ENCODE measurements at regions not wholly inside any gene's neighbourhood (a gene's known extent, or its start where the extent isn't known, plus 50 kb on each side); places are given as distances from the start of the nearest gene placed in this dataset.

GRCh38 chr12:9324782-9325181, 116.6 kb upstream of the PZP start:
- TF ChIP-seq CTCF (conservative IDR thresholded peaks at IDR 0.05; ENCODE audit: low read depth, low read length) (no peak), EZH2 (IDR thresholded peaks at IDR 0.05; ENCODE audit: borderline replicate concordance, low read depth, low read length, poor library complexity, severe bottlenecking) (no peak)

All from A673 (cell line).